GM19043 (cell line): ENCODE measurements at regions not wholly inside any gene's neighbourhood (a gene's known extent, or its start where the extent isn't known, plus 50 kb on each side); places are given as distances from the start of the nearest gene placed in this dataset.
"Not testable (repeated sequence)": the region's sequence is repeated elsewhere in the genome, so short reads cannot be mapped to it uniquely, and the experiment has no call there.

Experiments
- ATAC-seq: cut with Tn5 transposase; IDR thresholded peaks from one replicate; pipeline ENCODE4 v1.9.1; 2021; ENCODE audit warnings: low read depth; ENCODE audit not compliant: unreplicated experiment

GRCh38 chr2:765369-765768 is 88.2 kb upstream of the TMEM18 start:
- ATAC-seq, result no peak

- ATAC-seq, result no peak
These were observed 86.7 kb upstream of the TMEM18 start for GRCh38 chr2:763766-764525.

- no peak for ATAC-seq
These were observed 85.4 kb upstream of the TMEM18 start for GRCh38 chr2:762646-763045.

GRCh38 chr2:761384-761783 is 84.2 kb upstream of the TMEM18 start:
- no peak for ATAC-seq

- ATAC-seq, result no peak
These were observed 82.8 kb upstream of the TMEM18 start for GRCh38 chr2:760001-760400.

GRCh38 chr2:758073-758820 is 81.0 kb upstream of the TMEM18 start:
- no peak for ATAC-seq

- ATAC-seq, result no peak
These were observed 75.9 kb upstream of the TMEM18 start for GRCh38 chr2:753123-753522.

- ATAC-seq, result no peak
These were observed 74.3 kb upstream of the TMEM18 start for GRCh38 chr2:751474-751873.

- no peak for ATAC-seq
These were observed 73.4 kb upstream of the TMEM18 start for GRCh38 chr2:750628-751027.

GRCh38 chr2:747762-748351 is 70.7 kb upstream of the TMEM18 start:
- ATAC-seq, result no peak

GRCh38 chr2:746697-747096 is 69.5 kb upstream of the TMEM18 start:
- ATAC-seq, result no peak

GRCh38 chr2:744088-744487 is 66.9 kb upstream of the TMEM18 start:
- ATAC-seq, result no peak

- ATAC-seq, result no peak
These were observed 65.0 kb upstream of the TMEM18 start for GRCh38 chr2:742221-742620.

GRCh38 chr2:741195-741496 is 63.9 kb upstream of the TMEM18 start:
- no peak for ATAC-seq

- ATAC-seq, result not testable (repeated sequence)
These were observed 63.4 kb upstream of the TMEM18 start for GRCh38 chr2:740322-741194.

GRCh38 chr2:739864-740321 is 62.7 kb upstream of the TMEM18 start:
- not testable (repeated sequence) for ATAC-seq

GRCh38 chr2:736939-737338 is 59.7 kb upstream of the TMEM18 start:
- no peak for ATAC-seq

GRCh38 chr2:735670-736218 is 58.5 kb upstream of the TMEM18 start:
- peak; percentile 73 for ATAC-seq

- no peak for ATAC-seq
These were observed 57.3 kb upstream of the TMEM18 start for GRCh38 chr2:734496-734895.

- ATAC-seq, result no peak
These were observed 56.3 kb upstream of the TMEM18 start for GRCh38 chr2:733495-733894.

- no peak for ATAC-seq
These were observed 55.8 kb upstream of the TMEM18 start for GRCh38 chr2:733001-733400.
